ENCODE measurements at regions not wholly inside any gene's neighbourhood (a gene's known extent, or its start where the extent isn't known, plus 50 kb on each side); places are given as distances from the start of the nearest gene placed in this dataset.

DNA sequence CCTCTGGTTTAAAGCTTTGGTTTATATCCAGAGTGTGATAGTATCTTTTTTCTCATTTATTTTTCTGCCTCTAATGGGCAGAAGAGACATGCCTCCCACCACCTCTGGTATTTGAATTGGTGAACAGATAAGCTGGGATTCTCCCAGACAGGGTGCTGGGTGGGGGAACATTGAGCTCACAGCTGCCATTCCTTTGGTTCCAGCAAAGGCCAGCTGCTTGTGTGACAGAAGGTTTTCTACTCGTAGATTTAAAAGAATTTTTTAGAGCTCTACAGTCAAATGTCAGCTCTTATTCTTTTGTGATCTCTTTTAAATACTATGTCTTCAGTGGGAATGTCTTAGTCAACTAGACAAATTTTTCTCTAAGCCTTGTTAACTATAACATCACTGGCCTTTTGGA, 54.7 kb upstream of the ADAMTS16 start:
- Histone ChIP-seq H3K4me3 (no peak overlapping the region), H3K27ac (no peak overlapping the region), H3K36me3 (no peaks in the 10 kb centered on the region), H3K27me3 (no peaks in the 10 kb centered on the region), H3K9me3 (no peaks in the 10 kb centered on the region), H3K4me1 (no peaks in the 10 kb centered on the region)
- TF ChIP-seq, protein P1, sequence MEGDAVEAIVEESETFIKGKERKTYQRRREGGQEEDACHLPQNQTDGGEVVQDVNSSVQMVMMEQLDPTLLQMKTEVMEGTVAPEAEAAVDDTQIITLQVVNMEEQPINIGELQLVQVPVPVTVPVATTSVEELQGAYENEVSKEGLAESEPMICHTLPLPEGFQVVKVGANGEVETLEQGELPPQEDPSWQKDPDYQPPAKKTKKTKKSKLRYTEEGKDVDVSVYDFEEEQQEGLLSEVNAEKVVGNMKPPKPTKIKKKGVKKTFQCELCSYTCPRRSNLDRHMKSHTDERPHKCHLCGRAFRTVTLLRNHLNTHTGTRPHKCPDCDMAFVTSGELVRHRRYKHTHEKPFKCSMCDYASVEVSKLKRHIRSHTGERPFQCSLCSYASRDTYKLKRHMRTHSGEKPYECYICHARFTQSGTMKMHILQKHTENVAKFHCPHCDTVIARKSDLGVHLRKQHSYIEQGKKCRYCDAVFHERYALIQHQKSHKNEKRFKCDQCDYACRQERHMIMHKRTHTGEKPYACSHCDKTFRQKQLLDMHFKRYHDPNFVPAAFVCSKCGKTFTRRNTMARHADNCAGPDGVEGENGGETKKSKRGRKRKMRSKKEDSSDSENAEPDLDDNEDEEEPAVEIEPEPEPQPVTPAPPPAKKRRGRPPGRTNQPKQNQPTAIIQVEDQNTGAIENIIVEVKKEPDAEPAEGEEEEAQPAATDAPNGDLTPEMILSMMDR (IDR thresholded peaks at IDR 0.05), result no peak
- no peak for DNase-seq (ENCODE audit: low spot score in 2 of 2)
- intact Hi-C loops (cut with DNase I), result no loop called here

- H3K9me3 ChIP-seq, result no peaks in the 10 kb centered on the region
- H3K4me3 ChIP-seq, result no peak overlapping the region
- no peaks in the 10 kb centered on the region for H3K27me3 ChIP-seq
- no peaks in the 10 kb centered on the region for H3K4me1 ChIP-seq
- TF ChIP-seq, protein P1 (IDR thresholded peaks at IDR 0.05), result no peak
- DNase-seq (ENCODE audit: low spot score in 2 of 2), result no peak
- H3K27ac ChIP-seq, result no peak overlapping the region
- no peaks in the 10 kb centered on the region for H3K36me3 ChIP-seq
- intact Hi-C loops (cut with DNase I), result no loop called here
Observed at GRCh38 chr5:5089895-5090649, 50.1 kb upstream of the ADAMTS16 start.
